HG02571 (cell line): ENCODE measurements at regions not wholly inside any gene's neighbourhood (a gene's known extent, or its start where the extent isn't known, plus 50 kb on each side); places are given as distances from the start of the nearest gene placed in this dataset.

Experiments
- ATAC-seq: cut with Tn5 transposase; IDR thresholded peaks from one replicate; pipeline ENCODE4 v1.9.1; 2021; ENCODE audit warnings: mild to moderate bottlenecking, moderate library complexity; ENCODE audit not compliant: unreplicated experiment

- ATAC-seq = no peak
Observed at GRCh38 chr13:34587576-34587975, 354.5 kb upstream of the NBEA start.

- no peak for ATAC-seq
Observed at GRCh38 chr13:34588362-34588761, 353.7 kb upstream of the NBEA start.

DNA sequence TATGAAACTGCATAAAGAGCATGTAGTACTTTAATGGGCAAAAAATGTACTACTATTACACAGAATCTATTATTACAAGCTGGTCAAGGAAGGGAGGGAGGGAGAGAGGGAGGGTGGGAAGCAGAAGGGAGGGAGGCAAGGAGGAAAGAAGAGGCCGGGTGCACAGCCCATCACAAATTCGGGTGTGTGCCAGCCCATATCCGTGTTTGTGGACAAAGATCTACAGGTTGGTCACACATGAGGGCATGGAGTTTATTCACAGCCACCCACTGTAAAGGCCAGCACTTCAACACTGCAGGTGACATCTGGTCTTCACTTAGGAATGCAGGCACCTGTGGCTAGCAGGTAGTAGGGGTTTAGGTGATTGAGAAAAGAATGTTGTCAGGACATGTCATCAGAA lies 352.5 kb upstream of the NBEA start:
- ATAC-seq = no peak

DNA sequence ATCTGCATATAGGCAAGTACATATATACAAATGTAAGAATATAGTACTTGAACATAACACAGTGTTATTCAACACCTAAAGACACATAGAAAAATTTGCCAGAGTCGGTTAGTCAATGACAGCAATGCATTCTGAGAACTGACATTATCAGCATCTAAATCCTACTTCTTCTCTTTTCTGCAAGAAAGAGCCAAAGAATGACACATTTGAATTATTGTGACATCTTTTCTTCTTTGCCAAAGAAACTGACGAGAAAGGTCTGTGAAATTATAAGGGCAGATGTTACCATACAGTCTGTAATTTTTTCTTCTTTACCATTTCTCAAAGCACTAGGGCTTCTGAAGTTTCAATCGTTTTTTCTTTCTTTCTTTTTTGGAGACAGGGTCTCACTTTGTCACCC lies 350.9 kb upstream of the NBEA start:
- no peak for ATAC-seq

DNA sequence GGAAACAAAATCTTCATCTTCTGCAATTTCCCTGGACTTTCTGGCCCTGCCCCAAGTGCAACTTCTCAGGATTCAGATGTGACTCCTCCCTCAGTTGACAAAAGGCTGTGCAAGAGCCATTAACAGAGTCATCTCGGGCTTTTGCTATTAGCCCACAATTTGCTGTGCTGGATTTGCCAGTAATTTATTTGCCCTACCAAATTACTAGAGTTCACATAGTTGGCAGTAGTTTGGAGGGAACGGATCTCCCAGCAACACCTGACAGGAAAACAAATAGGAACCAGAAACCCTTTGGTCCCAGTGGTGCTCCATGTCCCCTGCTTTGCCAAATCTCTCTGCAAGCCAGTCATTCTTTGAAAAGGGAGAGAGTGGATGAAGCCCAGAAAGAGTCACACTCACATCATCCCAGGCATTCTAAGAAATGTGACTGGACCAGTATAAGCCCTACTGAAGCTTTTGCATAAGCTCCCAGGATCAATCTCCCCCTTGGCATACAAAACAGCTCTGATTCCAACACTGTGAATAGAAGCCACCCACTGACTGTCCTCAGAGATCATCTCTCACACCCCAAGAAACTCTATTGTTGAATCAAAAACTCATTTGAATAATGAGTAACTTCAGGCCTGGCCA lies 350.1 kb upstream of the NBEA start:
- no peak for ATAC-seq

DNA sequence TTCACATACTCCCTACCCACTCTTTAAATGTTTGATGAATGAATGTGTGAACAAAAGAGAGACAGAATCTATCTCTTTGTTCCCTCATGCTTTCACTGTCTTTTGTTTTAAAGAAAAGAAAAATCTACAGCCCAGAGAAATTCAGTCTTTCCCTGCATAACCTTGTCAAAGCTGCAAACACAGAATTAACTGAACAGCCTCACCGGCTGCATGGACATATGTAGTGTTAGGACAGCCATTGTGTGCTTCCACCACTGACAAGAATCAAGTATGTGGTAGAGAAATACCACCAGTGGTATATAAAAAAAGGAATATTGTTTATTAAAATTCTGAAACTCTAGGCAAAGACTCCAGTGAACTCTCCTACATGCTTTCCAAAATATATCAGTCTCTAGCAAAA lies 348.4 kb upstream of the NBEA start:
- ATAC-seq = no peak

GRCh38 chr13:34594507-34594906 lies 347.6 kb upstream of the NBEA start:
- no peak for ATAC-seq

DNA sequence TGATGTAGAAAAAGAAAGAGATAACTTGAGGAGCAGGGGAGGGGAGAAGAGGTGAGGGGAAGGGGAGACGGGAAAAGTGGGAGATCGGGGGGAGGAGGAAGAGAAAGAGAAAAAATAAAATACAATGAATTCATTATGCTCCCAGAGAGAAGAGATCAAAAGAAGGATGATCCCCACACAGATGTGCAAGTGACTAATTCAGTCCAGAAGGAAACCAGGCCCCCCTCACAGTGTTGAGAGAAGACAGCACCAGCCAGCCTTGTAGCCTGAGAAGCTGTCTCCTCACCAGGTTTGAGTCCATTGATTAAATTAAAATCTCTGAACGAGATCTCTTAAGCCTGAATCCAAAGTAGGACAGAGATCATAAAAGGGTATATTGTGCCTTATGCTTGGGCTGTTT lies 333.7 kb upstream of the NBEA start:
- ATAC-seq = no peak

DNA sequence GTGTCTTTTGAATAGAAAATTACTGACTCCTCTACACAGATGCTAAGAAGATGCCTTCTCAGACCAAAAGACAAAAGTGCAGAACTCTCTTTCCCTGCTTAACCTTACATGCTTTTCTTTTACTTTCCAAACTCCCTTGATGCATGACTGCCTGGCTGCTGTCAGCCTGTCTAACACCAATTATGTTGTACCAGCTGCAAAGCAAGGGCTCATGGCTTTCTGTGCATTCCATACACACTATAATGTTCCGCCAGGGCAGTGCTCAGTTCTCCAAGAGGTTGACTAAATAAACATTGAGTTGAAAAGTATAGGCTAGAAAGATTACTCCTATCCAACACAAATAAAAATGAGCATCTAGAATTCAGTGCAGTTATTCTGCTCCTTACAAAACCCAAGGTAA lies 330.4 kb upstream of the NBEA start:
- ATAC-seq = no peak

- no peak for ATAC-seq
Observed at GRCh38 chr13:34617473-34618083, 324.5 kb upstream of the NBEA start.

GRCh38 chr13:34618654-34619053 lies 323.4 kb upstream of the NBEA start:
- no peak for ATAC-seq

- ATAC-seq = no peak
Observed at GRCh38 chr13:34619326-34619725, 322.7 kb upstream of the NBEA start.

- ATAC-seq = no peak
Observed at GRCh38 chr13:34620074-34620850, 321.8 kb upstream of the NBEA start.

- ATAC-seq = no peak
Observed at GRCh38 chr13:34620862-34621261, 321.2 kb upstream of the NBEA start.

DNA sequence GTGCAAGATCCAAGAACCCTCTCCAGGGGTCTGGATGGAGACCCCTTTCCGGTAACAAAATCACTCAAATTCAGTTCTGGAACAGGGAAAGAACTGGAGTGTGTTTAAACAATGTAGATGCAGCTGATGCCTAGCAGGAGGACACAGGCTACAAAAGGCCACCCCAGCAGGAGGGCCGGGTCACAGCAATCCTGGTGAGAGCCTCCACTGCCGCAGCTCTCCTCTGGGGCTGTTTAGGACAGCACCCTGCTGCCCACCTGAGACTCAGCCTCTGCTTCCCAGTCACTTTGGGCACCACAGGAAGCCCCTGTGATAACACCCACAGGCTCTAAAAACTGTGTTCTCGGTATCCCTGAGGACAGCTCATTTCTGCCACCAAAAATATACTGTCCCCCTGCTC lies 318.7 kb upstream of the NBEA start:
- no peak for ATAC-seq

- no peak for ATAC-seq
Observed at GRCh38 chr13:34627509-34628208, 314.4 kb upstream of the NBEA start.

GRCh38 chr13:34628209-34628682 lies 313.8 kb upstream of the NBEA start:
- ATAC-seq = no peak

GRCh38 chr13:34634448-34634847 lies 307.6 kb upstream of the NBEA start:
- no peak for ATAC-seq

GRCh38 chr13:34637138-34637537 lies 304.9 kb upstream of the NBEA start:
- no peak for ATAC-seq

DNA sequence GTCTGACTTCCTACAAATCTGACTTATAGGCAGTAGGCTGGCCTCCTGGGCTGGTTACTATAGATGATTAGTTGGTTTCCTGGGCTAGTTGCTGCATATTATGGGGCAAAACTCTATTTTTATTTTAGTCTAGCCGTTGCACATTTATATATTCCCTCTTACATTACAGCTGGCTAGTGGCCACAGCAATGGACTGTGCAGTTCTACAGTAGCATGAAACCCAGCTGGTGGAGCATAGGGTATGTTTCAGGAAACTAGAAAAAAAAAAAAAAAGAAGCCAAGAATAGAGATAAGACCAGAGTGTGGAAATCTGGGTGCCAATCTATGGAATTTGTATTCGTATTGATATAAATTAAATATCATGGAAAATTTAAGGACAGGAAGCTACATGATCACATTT lies 304.4 kb upstream of the NBEA start:
- no peak for ATAC-seq

GRCh38 chr13:34638897-34639296 lies 303.2 kb upstream of the NBEA start:
- no peak for ATAC-seq
